Keratinocyte (primary cell): ENCODE measurements at regions not wholly inside any gene's neighbourhood (a gene's known extent, or its start where the extent isn't known, plus 50 kb on each side); places are given as distances from the start of the nearest gene placed in this dataset.

Source experiments
- CTCF ChIP-seq, 3 experiments: IDR thresholded peaks in 1 of 3; conservative IDR thresholded peaks in 1 of 3; optimal IDR thresholded peaks in 1 of 3; 2 replicates in 2 of 3; 3 replicates in 1 of 3; pipeline versions ENCODE3 to v1.5.1; 2011; ENCODE audit warnings: low read length in 3 of 3, mild to moderate bottlenecking in 3 of 3, moderate library complexity in 2 of 3, control low read depth in 1 of 3, inconsistent platforms in 1 of 3; ENCODE audit not compliant: insufficient read depth in 2 of 3; ENCODE audit errors: extremely low read depth in 1 of 3
- EZH2 ChIP-seq: IDR thresholded peaks from one replicate; pipeline ENCODE4 v1.6.1; 2012; ENCODE audit warnings: inconsistent platforms, mild to moderate bottlenecking, low read length, moderate library complexity

- TF ChIP-seq CTCF (optimal IDR thresholded peaks at IDR 0.05 in 1 of 3, IDR thresholded peaks at IDR 0.05 in 1 of 3, conservative IDR thresholded peaks at IDR 0.05 in 1 of 3; ENCODE audit: extremely low read depth in 1 of 3, insufficient read depth in 2 of 3, low read length in 3 of 3) = no peak
- no peak for TF ChIP-seq EZH2
Measured at GRCh38 chr13:24615911-24616472, 64.2 kb upstream of the ATP12A start.
